ENCODE measurements at regions not wholly inside any gene's neighbourhood (a gene's known extent, or its start where the extent isn't known, plus 50 kb on each side); places are given as distances from the start of the nearest gene placed in this dataset.

GRCh38 chr9:99359336-99359735, 137.3 kb downstream of the SEC61B start:
- H3K4me3 Mint-ChIP-seq (ENCODE audit: unreplicated experiment): no peak overlapping the region
- H3K27ac Mint-ChIP-seq (ENCODE audit: unreplicated experiment): no peak overlapping the region
- H3K4me1 Mint-ChIP-seq (ENCODE audit: low read depth): no peaks in the 10 kb centered on the region
- peaks cover 36% of the 10 kb centered on the region for H3K27me3 Mint-ChIP-seq (ENCODE audit: low read depth)
- no peaks in the 10 kb centered on the region for H3K36me3 Mint-ChIP-seq (ENCODE audit: low read depth)
- no peak for TF ChIP-seq CTCF (IDR thresholded peaks at IDR 0.05)
- no peaks in the 10 kb centered on the region for H3K9me3 Mint-ChIP-seq (ENCODE audit: low read depth)
- no peak for DNase-seq (ENCODE audit: low spot score)

- no peak overlapping the region for H3K4me3 Mint-ChIP-seq (ENCODE audit: unreplicated experiment)
- no peak for TF ChIP-seq CTCF (IDR thresholded peaks at IDR 0.05)
- peaks cover 36% of the 10 kb centered on the region for H3K27me3 Mint-ChIP-seq (ENCODE audit: low read depth)
- no peaks in the 10 kb centered on the region for H3K9me3 Mint-ChIP-seq (ENCODE audit: low read depth)
- no peaks in the 10 kb centered on the region for H3K4me1 Mint-ChIP-seq (ENCODE audit: low read depth)
- no peak for DNase-seq (ENCODE audit: low spot score)
- no peaks in the 10 kb centered on the region for H3K36me3 Mint-ChIP-seq (ENCODE audit: low read depth)
- H3K27ac Mint-ChIP-seq (ENCODE audit: unreplicated experiment): no peak overlapping the region
These were observed 137.9 kb downstream of the SEC61B start for GRCh38 chr9:99360026-99360425.

GRCh38 chr9:99361817-99362216, 139.7 kb downstream of the SEC61B start:
- Mint-ChIP-seq H3K36me3 (ENCODE audit: low read depth) (no peaks in the 10 kb centered on the region), H3K9me3 (ENCODE audit: low read depth) (no peaks in the 10 kb centered on the region), H3K4me1 (ENCODE audit: low read depth) (peaks cover 12% of the 10 kb centered on the region), H3K27me3 (ENCODE audit: low read depth) (peaks cover 36% of the 10 kb centered on the region), H3K4me3 (ENCODE audit: unreplicated experiment) (no peak overlapping the region), H3K27ac (ENCODE audit: unreplicated experiment) (no peak overlapping the region)
- TF ChIP-seq CTCF (IDR thresholded peaks at IDR 0.05): no peak
- DNase-seq (ENCODE audit: low spot score): no peak

- no peak for TF ChIP-seq CTCF (IDR thresholded peaks at IDR 0.05)
- DNase-seq (ENCODE audit: low spot score): no peak
- H3K4me3 Mint-ChIP-seq (ENCODE audit: unreplicated experiment): no peak overlapping the region
- H3K27ac Mint-ChIP-seq (ENCODE audit: unreplicated experiment): no peak overlapping the region
- peaks cover 36% of the 10 kb centered on the region for H3K27me3 Mint-ChIP-seq (ENCODE audit: low read depth)
- peaks cover 18% of the 10 kb centered on the region for H3K4me1 Mint-ChIP-seq (ENCODE audit: low read depth)
- H3K9me3 Mint-ChIP-seq (ENCODE audit: low read depth): no peaks in the 10 kb centered on the region
- H3K36me3 Mint-ChIP-seq (ENCODE audit: low read depth): no peaks in the 10 kb centered on the region
These were observed 140.2 kb downstream of the SEC61B start for GRCh38 chr9:99362321-99362720.

GRCh38 chr9:99363509-99363908, 141.4 kb downstream of the SEC61B start:
- TF ChIP-seq CTCF (IDR thresholded peaks at IDR 0.05): no peak
- H3K4me3 Mint-ChIP-seq (ENCODE audit: unreplicated experiment): no peak overlapping the region
- no peaks in the 10 kb centered on the region for H3K36me3 Mint-ChIP-seq (ENCODE audit: low read depth)
- H3K27me3 Mint-ChIP-seq (ENCODE audit: low read depth): peaks cover 36% of the 10 kb centered on the region
- H3K27ac Mint-ChIP-seq (ENCODE audit: unreplicated experiment): no peak overlapping the region
- H3K9me3 Mint-ChIP-seq (ENCODE audit: low read depth): no peaks in the 10 kb centered on the region
- peaks cover 27% of the 10 kb centered on the region for H3K4me1 Mint-ChIP-seq (ENCODE audit: low read depth)
- no peak for DNase-seq (ENCODE audit: low spot score)

Measured in chondrocyte (in vitro differentiated cells).